T47D (cell line): ENCODE measurements at regions not wholly inside any gene's neighbourhood (a gene's known extent, or its start where the extent isn't known, plus 50 kb on each side); places are given as distances from the start of the nearest gene placed in this dataset.
"Not testable (repeated sequence)": the region's sequence is repeated elsewhere in the genome, so short reads cannot be mapped to it uniquely, and the experiment has no call there.

ENCODE experiments used
- DNase-seq, 2 experiments: peaks; one replicate each; pipeline versions ENCODE4 v3.0.0 to v3.0.0-alpha.2; 2011 to 2012; ENCODE audit warnings: low read depth in 1 of 2, low spot score in 1 of 2
- JUND ChIP-seq: IDR thresholded peaks from 2 replicates; pipeline ENCODE4 v1.6.1; 2012; ENCODE audit warnings: low read depth
- in situ Hi-C: cut with HindIII; loops from 2 replicates; pipeline ENCODE4 v1.10.0; 2016; ENCODE audit warnings: low sequenced_read_pairs, low pct_unique_long_range_greater_than_20kb

DNA sequence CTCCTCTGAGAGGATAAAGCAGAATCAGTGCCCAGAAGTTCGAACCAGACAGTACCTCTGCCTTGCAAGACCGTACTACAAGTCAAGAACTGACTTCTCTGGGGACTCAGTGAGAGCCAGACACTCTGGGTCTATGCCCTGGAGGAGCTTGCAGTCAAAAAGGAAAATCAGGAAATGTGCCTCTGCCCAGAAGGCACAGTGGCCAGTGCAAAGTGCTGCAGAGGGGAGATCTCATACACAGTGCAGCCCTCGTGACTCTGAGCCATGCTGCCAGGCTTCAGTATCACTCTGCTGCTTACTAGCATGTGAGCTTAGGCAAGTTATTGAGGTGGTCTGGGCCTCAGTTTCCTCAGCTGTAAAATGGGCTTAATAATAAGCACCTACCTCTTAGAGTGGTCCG lies 144.0 kb upstream of the NPY start:
- no peak for TF ChIP-seq JUND
- in situ Hi-C loops, result no loop called here

GRCh38 chr7:24141874-24142509 lies 142.0 kb upstream of the NPY start:
- in situ Hi-C loops, result no loop called here
- peak in 1 of 2 experiments; percentile 15 for DNase-seq
- TF ChIP-seq JUND, result no peak

More for the DNA sequence above, 144.0 kb upstream of the NPY start:
- DNase-seq, result no peak

DNA sequence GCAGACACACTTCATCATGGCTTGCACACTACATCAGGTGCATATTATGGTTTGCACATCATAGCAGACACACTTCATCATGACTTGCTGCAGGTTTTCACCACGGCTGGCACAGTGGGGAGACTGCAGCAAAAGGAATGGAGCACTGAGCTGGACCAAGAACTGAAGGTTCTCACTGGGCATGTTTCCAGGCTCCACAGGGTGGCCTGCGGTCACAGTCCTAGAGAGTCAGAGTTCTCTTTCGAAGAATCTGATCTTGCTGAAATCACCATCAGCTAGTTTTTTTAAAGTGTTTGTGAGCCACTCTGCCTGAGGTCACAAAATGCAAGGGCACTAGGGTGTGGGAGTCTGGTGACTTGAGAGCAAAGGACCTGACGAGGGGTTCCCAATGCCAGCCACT lies 140.4 kb upstream of the NPY start:
- in situ Hi-C loops, result no loop called here
- no peak for DNase-seq
- TF ChIP-seq JUND, result no peak

DNA sequence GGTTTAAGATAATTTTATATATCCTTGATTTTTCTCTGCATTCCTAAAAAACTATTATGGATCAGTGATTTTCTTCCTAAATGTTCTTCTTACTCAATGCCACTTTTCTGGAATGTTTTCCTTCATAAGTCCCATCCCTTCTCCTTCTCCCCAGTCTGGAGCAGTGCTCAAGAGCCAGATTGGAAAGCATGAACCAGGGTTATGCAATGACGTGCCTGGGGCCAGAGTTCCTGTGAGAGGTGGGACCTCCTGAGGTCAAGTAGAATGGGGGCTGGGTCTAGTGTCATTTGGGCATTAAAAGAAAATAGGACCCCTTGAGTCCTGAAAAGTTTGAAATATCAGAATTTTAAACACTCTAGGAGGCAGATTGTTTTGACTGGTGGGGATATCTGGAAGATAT lies 132.0 kb upstream of the NPY start:
- no peak for TF ChIP-seq JUND
- in situ Hi-C loops, result no loop called here
- no peak for DNase-seq

- TF ChIP-seq JUND, result no peak
- in situ Hi-C loops, result no loop called here
- DNase-seq, result no peak
Observed at GRCh38 chr7:24152356-24152755, 131.6 kb upstream of the NPY start.

- TF ChIP-seq JUND, result no peak
- DNase-seq, result no peak
- in situ Hi-C loops, result no loop called here
Observed at GRCh38 chr7:24152877-24153472, 131.0 kb upstream of the NPY start.

- DNase-seq, result no peak
- in situ Hi-C loops, result no loop called here
- TF ChIP-seq JUND, result no peak
Observed at GRCh38 chr7:24157666-24158065, 126.3 kb upstream of the NPY start.

GRCh38 chr7:24158975-24159374 lies 125.0 kb upstream of the NPY start:
- in situ Hi-C loops, result no loop called here

GRCh38 chr7:24164401-24164800 lies 119.6 kb upstream of the NPY start:
- in situ Hi-C loops, result no loop called here
- no peak for DNase-seq
- TF ChIP-seq JUND, result no peak

More at GRCh38 chr7:24158975-24159374, 125.0 kb upstream of the NPY start:
- no peak for DNase-seq
- no peak for TF ChIP-seq JUND

DNA sequence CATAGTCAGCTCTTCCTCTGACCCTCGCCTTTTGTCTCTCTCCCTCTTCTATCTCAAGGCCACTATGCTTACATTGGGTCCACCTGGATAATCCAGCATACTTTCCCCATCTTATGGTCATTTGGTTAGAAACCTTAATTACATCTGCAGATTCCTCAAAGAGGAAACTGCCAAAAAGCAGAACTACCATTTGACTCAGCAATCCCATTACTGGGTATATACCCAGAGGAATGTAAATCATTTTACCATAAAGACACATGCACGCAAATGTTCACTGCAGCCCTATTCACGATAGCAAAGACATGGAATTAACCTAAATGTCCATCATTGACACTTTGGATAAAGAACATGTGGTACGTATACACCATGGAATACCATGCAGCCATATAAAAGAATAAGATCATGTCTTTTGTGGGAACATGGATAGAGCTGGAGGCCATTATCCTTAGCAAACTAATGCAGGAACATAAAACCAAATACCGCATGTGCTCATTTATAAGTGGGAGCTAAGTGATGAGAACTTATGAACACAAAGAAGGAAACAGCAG lies 114.8 kb upstream of the NPY start:
- DNase-seq, result no peak
- TF ChIP-seq JUND, result no peak
- in situ Hi-C loops, result no loop called here

- in situ Hi-C loops, DNase-seq: not testable (repeated sequence)
Observed at GRCh38 chr7:24171951-24172350, 112.0 kb upstream of the NPY start.

DNA sequence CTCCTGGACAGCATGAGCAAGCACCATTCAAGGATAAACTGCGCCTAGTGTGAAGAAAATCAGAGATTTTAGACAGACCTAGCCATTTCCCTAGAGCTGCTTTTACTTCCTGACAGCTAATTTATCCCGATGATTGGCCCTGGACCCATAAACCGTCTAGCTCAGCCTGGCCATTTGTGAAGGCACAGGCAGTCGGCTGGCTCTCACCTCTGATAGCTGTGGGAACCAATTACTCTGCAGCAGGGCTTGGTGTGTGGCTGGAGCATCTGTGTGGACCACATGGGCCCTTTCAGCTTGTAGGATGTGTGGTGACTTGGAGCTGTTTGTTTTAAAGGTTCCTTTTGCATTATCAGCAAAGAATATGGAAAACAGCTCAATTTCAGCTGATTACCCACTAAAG lies 111.1 kb upstream of the NPY start:
- no peak for DNase-seq
- in situ Hi-C loops, result no loop called here
- TF ChIP-seq JUND, result no peak

GRCh38 chr7:24175603-24176002 lies 108.4 kb upstream of the NPY start:
- in situ Hi-C loops, result no loop called here
- TF ChIP-seq JUND, result no peak
- no peak for DNase-seq
